ENCODE measurements at regions not wholly inside any gene's neighbourhood (a gene's known extent, or its start where the extent isn't known, plus 50 kb on each side); places are given as distances from the start of the nearest gene placed in this dataset.
"Not testable (repeated sequence)": the region's sequence is repeated elsewhere in the genome, so short reads cannot be mapped to it uniquely, and the experiment has no call there.

- TF ChIP-seq CTCF (IDR thresholded peaks at IDR 0.05; ENCODE audit: low read depth, low read length, missing control alignments) = no peak
- H3K4me3 ChIP-seq (replicated peaks; ENCODE audit: low read depth, low read length) = no peak overlapping the region
- no peak for DNase-seq (ENCODE audit: extremely low read depth, low read depth)
These were observed 51.8 kb upstream of the ZSWIM5 start for GRCh38 chr1:45258059-45258650.

- H3K4me3 ChIP-seq (replicated peaks; ENCODE audit: low read depth, low read length) = no peak overlapping the region
- no peak for TF ChIP-seq CTCF (IDR thresholded peaks at IDR 0.05; ENCODE audit: low read depth, low read length, missing control alignments)
- no peak for DNase-seq (ENCODE audit: extremely low read depth, low read depth)
These were observed 52.6 kb upstream of the ZSWIM5 start for GRCh38 chr1:45259053-45259452.

- H3K4me3 ChIP-seq (replicated peaks; ENCODE audit: low read depth, low read length) = no peak overlapping the region
- no peak for DNase-seq (ENCODE audit: extremely low read depth, low read depth)
- TF ChIP-seq CTCF (IDR thresholded peaks at IDR 0.05; ENCODE audit: low read depth, low read length, missing control alignments) = no peak
These were observed 53.8 kb upstream of the ZSWIM5 start for GRCh38 chr1:45260244-45260643.

- no peak overlapping the region for H3K4me3 ChIP-seq (replicated peaks; ENCODE audit: low read depth, low read length)
- no peak for DNase-seq (ENCODE audit: extremely low read depth, low read depth)
- TF ChIP-seq CTCF (IDR thresholded peaks at IDR 0.05; ENCODE audit: low read depth, low read length, missing control alignments) = no peak
These were observed 56.7 kb upstream of the ZSWIM5 start for GRCh38 chr1:45263132-45263531.

- TF ChIP-seq CTCF (IDR thresholded peaks at IDR 0.05; ENCODE audit: low read depth, low read length, missing control alignments) = no peak
- no peak for DNase-seq (ENCODE audit: extremely low read depth, low read depth)
- H3K4me3 ChIP-seq (replicated peaks; ENCODE audit: low read depth, low read length) = no peak overlapping the region
These were observed 58.8 kb upstream of the ZSWIM5 start for GRCh38 chr1:45265244-45265643.

- no peak for TF ChIP-seq CTCF (IDR thresholded peaks at IDR 0.05; ENCODE audit: low read depth, low read length, missing control alignments)
- DNase-seq (ENCODE audit: extremely low read depth, low read depth) = no peak
These were observed 59.9 kb upstream of the ZSWIM5 start for GRCh38 chr1:45266151-45266801.

GRCh38 chr1:45268310-45268709 is 58.4 kb upstream of the HPDL start:
- not testable (repeated sequence) for DNase-seq (ENCODE audit: extremely low read depth, low read depth); H3K4me3 ChIP-seq (replicated peaks; ENCODE audit: low read depth, low read length)

More at GRCh38 chr1:45266151-45266801, 59.9 kb upstream of the ZSWIM5 start:
- H3K4me3 ChIP-seq (replicated peaks; ENCODE audit: low read depth, low read length) = no peak overlapping the region

GRCh38 chr1:45272267-45272666 is 54.4 kb upstream of the HPDL start:
- not testable (repeated sequence) for H3K4me3 ChIP-seq (replicated peaks; ENCODE audit: low read depth, low read length); DNase-seq (ENCODE audit: extremely low read depth, low read depth)
